SK-N-SH treated with all-trans-retinoic acid at 6 μM for 48 hours (cell line): ENCODE measurements at regions not wholly inside any gene's neighbourhood (a gene's known extent, or its start where the extent isn't known, plus 50 kb on each side); places are given as distances from the start of the nearest gene placed in this dataset.

Experiments
- ATAC-seq: fragments of 200-7000 bp; cut with Tn5 transposase; 3 replicates; pipeline ENCODE4 v1.9.1; 2020; ENCODE audit warnings: mild to moderate bottlenecking, moderate library complexity
- ARNTL ChIP-seq: fragments of 450-650 bp; formaldehyde crosslinking; IDR thresholded peaks from 2 replicates; pipeline ENCODE4 v1.5.0; 2020; ENCODE audit warnings: low read depth, mild to moderate bottlenecking, moderate library complexity, borderline replicate concordance
- CSDC2 ChIP-seq: fragments of 250-450 bp; sonication (Bioruptor Pico); IDR thresholded peaks from 2 replicates; pipeline ENCODE4 v1.5.0; 2020; ENCODE audit warnings: mild to moderate bottlenecking, moderate library complexity
- GLIS3 ChIP-seq: fragments of 250-450 bp; sonication (Bioruptor Pico); IDR thresholded peaks from 2 replicates; pipeline ENCODE4 v1.5.0; 2020; ENCODE audit warnings: mild to moderate bottlenecking, moderate library complexity
- OSR1 ChIP-seq: fragments of 250-450 bp; sonication (Bioruptor Pico); IDR thresholded peaks from 2 replicates; pipeline ENCODE4 v1.8.0; 2022; ENCODE audit warnings: moderate library complexity, mild to moderate bottlenecking, inconsistent platforms
- PPARA ChIP-seq: fragments of 250-450 bp; sonication (Bioruptor Pico); IDR thresholded peaks from 2 replicates; pipeline ENCODE4 v1.5.0; 2020; ENCODE audit warnings: mild to moderate bottlenecking, borderline replicate concordance
- RARB ChIP-seq: fragments of 250-450 bp; sonication (Bioruptor Pico); IDR thresholded peaks from 2 replicates; pipeline ENCODE4 v1.8.0; 2021; ENCODE audit warnings: mild to moderate bottlenecking, moderate library complexity
- TOX ChIP-seq: fragments of 250-450 bp; sonication (Bioruptor Pico); IDR thresholded peaks from 2 replicates; pipeline ENCODE4 v1.8.0; 2021; ENCODE audit warnings: mild to moderate bottlenecking, moderate library complexity, borderline replicate concordance
- ZC3H10 ChIP-seq: fragments of 250-450 bp; sonication (Bioruptor Pico); IDR thresholded peaks from 2 replicates; pipeline ENCODE4 v1.5.1; 2021; ENCODE audit warnings: mild to moderate bottlenecking, moderate library complexity
- ZFP30 ChIP-seq: fragments of 450-650 bp; formaldehyde crosslinking; IDR thresholded peaks from 2 replicates; pipeline ENCODE4 v1.5.0; 2022; ENCODE audit warnings: mild to moderate bottlenecking, moderate library complexity
- ZNF8 ChIP-seq: fragments of 450-650 bp; formaldehyde crosslinking; IDR thresholded peaks from 2 replicates; pipeline ENCODE4 v1.5.0; 2020; ENCODE audit warnings: mild to moderate bottlenecking, moderate library complexity
- TF ChIP-seq, protein P1 (sequence below): fragments of 250-450 bp; sonication (Bioruptor Pico); IDR thresholded peaks from 2 replicates; pipeline ENCODE4 v1.5.0; 2020; ENCODE audit warnings: mild to moderate bottlenecking, moderate library complexity
- TF ChIP-seq, protein P2 (sequence below): fragments of 250-450 bp; sonication (Bioruptor Pico); IDR thresholded peaks from 2 replicates; pipeline ENCODE4 v1.8.0; 2021; ENCODE audit warnings: low read depth, mild to moderate bottlenecking, moderate library complexity, borderline replicate concordance
- TF ChIP-seq, protein P3 (sequence below): fragments of 250-450 bp; sonication (Bioruptor Pico); IDR thresholded peaks from 2 replicates; pipeline ENCODE4 v1.5.1; 2020; ENCODE audit warnings: low read depth, mild to moderate bottlenecking, moderate library complexity
- TF ChIP-seq, protein P4 (sequence below): fragments of 250-450 bp; sonication (Bioruptor Pico); IDR thresholded peaks from 2 replicates; pipeline ENCODE4 v1.5.1; 2021; ENCODE audit warnings: mild to moderate bottlenecking, moderate library complexity
- TF ChIP-seq, protein P5 (sequence below): fragments of 250-450 bp; sonication (Bioruptor Pico); IDR thresholded peaks from 2 replicates; pipeline ENCODE4 v1.8.0; 2020; ENCODE audit warnings: mild to moderate bottlenecking, moderate library complexity, borderline replicate concordance

DNA sequence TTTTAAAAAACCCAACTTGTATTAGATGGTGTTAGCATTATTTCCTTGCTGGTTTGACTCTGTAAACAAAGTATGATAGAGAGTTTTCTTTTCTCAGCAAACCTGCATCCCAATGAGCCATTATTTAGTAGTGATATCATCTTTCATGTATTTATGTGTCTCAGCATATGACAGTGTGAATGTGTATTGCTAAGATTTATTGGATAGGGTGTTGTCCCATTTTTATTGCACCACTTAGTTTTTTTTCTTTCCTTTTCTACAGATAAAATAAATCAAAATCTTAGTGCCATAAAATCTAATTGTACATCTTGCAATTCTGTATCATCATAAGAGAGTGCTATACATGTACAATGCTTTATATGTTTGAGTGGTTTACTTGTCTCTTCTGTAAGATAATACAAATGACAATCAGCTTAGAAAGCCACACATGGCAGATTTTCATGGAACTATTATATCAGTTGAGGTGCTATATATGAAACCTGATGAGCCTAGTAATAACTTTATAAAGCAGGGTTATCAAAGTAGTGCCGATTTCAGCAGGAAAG, 149.2 kb upstream of the CYLC2 start (continued):
- no peak for TF ChIP-seq TOX
- TF ChIP-seq, all 23 proteins: peak for 0

DNA sequence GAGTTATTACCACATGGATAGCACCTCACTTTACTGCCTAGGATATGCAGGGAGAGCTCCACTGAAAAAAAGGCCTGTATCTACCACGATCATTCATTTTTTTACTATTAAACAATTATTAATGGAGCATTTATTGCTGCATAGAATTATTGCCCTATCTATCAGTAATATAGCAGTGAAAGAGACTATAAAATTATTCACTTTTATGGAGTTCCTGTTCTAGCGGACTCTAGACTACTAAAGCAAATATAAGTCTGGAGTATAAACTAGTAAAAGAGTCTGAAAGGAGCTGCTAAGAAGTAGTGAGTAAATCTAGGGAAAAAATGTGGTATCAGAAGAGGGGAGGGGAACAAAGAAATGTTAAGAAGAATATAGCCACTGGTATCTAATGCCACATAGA, 150.4 kb upstream of the CYLC2 start:
- TF ChIP-seq, protein P1, sequence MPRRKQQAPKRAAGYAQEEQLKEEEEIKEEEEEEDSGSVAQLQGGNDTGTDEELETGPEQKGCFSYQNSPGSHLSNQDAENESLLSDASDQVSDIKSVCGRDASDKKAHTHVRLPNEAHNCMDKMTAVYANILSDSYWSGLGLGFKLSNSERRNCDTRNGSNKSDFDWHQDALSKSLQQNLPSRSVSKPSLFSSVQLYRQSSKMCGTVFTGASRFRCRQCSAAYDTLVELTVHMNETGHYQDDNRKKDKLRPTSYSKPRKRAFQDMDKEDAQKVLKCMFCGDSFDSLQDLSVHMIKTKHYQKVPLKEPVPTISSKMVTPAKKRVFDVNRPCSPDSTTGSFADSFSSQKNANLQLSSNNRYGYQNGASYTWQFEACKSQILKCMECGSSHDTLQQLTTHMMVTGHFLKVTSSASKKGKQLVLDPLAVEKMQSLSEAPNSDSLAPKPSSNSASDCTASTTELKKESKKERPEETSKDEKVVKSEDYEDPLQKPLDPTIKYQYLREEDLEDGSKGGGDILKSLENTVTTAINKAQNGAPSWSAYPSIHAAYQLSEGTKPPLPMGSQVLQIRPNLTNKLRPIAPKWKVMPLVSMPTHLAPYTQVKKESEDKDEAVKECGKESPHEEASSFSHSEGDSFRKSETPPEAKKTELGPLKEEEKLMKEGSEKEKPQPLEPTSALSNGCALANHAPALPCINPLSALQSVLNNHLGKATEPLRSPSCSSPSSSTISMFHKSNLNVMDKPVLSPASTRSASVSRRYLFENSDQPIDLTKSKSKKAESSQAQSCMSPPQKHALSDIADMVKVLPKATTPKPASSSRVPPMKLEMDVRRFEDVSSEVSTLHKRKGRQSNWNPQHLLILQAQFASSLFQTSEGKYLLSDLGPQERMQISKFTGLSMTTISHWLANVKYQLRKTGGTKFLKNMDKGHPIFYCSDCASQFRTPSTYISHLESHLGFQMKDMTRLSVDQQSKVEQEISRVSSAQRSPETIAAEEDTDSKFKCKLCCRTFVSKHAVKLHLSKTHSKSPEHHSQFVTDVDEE: no peak
- no peak for TF ChIP-seq OSR1 (CRISPR knock-in tag)
- TF ChIP-seq ZFP30: no peak
- ATAC-seq: no peak

DNA sequence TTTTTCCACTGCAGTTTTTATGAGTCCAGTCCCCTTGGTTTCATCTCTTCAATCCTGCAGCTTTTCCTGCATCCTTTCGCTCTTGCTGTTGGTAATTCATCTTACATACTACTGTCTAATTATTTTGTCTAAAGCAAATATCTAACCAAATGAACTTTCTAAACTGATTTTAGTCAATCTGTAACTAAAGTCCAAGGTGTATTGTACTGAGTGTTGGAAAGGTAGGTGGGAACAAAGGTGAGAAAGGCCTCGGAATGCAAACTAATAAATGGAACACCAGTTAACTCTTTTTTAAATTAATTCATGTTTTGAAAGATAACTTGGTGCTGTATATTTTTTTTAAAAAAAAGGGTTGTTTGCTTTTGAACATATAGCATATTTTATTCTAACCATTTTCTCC, 152.7 kb upstream of the CYLC2 start:
- TF ChIP-seq TOX (no peak), OSR1 (CRISPR knock-in tag) (no peak), GLIS3 (CRISPR knock-in tag) (no peak), ZNF8 (no peak), ARNTL (CRISPR knock-in tag) (no peak), CSDC2 (no peak)
- TF ChIP-seq, protein P2, sequence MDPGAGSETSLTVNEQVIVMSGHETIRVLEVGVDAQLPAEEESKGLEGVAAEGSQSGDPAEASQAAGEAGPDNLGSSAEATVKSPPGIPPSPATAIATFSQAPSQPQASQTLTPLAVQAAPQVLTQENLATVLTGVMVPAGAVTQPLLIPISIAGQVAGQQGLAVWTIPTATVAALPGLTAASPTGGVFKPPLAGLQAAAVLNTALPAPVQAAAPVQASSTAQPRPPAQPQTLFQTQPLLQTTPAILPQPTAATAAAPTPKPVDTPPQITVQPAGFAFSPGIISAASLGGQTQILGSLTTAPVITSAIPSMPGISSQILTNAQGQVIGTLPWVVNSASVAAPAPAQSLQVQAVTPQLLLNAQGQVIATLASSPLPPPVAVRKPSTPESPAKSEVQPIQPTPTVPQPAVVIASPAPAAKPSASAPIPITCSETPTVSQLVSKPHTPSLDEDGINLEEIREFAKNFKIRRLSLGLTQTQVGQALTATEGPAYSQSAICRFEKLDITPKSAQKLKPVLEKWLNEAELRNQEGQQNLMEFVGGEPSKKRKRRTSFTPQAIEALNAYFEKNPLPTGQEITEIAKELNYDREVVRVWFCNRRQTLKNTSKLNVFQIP: no peak
- ATAC-seq: no peak

DNA sequence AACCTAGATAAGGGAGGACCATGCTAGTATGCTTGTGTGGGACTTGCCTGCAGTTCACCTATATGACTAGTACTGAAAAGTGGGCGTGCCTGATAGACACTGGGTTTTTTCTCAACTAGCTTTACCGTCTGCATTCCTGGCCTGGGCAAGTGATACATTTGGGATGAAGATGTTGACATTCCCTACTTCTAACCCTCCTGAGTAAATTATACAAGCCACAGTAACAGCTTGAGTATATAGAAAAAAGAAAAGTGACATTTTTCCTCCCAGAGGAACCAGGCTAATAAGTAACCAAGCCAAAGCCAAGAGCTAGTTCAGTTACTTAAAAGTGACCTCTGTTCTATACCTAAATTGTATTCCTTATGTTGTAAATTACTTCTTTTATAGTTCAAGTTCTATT, 153.8 kb upstream of the CYLC2 start:
- no peak for ATAC-seq
- TF ChIP-seq, protein P3, sequence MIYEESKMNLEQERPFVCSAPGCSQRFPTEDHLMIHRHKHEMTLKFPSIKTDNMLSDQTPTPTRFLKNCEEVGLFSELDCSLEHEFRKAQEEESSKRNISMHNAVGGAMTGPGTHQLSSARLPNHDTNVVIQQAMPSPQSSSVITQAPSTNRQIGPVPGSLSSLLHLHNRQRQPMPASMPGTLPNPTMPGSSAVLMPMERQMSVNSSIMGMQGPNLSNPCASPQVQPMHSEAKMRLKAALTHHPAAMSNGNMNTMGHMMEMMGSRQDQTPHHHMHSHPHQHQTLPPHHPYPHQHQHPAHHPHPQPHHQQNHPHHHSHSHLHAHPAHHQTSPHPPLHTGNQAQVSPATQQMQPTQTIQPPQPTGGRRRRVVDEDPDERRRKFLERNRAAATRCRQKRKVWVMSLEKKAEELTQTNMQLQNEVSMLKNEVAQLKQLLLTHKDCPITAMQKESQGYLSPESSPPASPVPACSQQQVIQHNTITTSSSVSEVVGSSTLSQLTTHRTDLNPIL (CRISPR knock-in tag): no peak
- TF ChIP-seq ZC3H10 (CRISPR knock-in tag) (no peak), ZNF8 (no peak), RARB (CRISPR knock-in tag) (no peak), PPARA (CRISPR knock-in tag) (no peak)
- TF ChIP-seq, protein P1: no peak
- TF ChIP-seq, protein P4, sequence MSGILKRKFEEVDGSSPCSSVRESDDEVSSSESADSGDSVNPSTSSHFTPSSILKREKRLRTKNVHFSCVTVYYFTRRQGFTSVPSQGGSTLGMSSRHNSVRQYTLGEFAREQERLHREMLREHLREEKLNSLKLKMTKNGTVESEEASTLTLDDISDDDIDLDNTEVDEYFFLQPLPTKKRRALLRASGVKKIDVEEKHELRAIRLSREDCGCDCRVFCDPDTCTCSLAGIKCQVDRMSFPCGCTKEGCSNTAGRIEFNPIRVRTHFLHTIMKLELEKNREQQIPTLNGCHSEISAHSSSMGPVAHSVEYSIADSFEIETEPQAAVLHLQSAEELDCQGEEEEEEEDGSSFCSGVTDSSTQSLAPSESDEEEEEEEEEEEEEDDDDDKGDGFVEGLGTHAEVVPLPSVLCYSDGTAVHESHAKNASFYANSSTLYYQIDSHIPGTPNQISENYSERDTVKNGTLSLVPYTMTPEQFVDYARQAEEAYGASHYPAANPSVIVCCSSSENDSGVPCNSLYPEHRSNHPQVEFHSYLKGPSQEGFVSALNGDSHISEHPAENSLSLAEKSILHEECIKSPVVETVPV (CRISPR knock-in tag): no peak
- TF ChIP-seq, protein P5, sequence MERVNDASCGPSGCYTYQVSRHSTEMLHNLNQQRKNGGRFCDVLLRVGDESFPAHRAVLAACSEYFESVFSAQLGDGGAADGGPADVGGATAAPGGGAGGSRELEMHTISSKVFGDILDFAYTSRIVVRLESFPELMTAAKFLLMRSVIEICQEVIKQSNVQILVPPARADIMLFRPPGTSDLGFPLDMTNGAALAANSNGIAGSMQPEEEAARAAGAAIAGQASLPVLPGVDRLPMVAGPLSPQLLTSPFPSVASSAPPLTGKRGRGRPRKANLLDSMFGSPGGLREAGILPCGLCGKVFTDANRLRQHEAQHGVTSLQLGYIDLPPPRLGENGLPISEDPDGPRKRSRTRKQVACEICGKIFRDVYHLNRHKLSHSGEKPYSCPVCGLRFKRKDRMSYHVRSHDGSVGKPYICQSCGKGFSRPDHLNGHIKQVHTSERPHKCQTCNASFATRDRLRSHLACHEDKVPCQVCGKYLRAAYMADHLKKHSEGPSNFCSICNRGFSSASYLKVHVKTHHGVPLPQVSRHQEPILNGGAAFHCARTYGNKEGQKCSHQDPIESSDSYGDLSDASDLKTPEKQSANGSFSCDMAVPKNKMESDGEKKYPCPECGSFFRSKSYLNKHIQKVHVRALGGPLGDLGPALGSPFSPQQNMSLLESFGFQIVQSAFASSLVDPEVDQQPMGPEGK (CRISPR knock-in tag): no peak
